NOMO-1 treated with dmso at 0.1 percent for 144 hours (cell line): ENCODE measurements at regions not wholly inside any gene's neighbourhood (a gene's known extent, or its start where the extent isn't known, plus 50 kb on each side); places are given as distances from the start of the nearest gene placed in this dataset.
"Not testable (repeated sequence)": the region's sequence is repeated elsewhere in the genome, so short reads cannot be mapped to it uniquely, and the experiment has no call there.

Experiments
- DNase-seq: peaks from one replicate; lab custom pipeline; 2025; ENCODE audit not compliant: unreplicated experiment; lab: John Stamatoyannopoulos, UW

GRCh38 chr12:90831712-90832111 is 123.3 kb downstream of the CCER1 start:
- DNase-seq = no peak

- DNase-seq = no peak
These were observed 125.9 kb downstream of the CCER1 start for GRCh38 chr12:90829044-90829443.

- DNase-seq = no peak
These were observed 126.4 kb downstream of the CCER1 start for GRCh38 chr12:90828621-90829020.

GRCh38 chr12:90827567-90827966 is 127.4 kb downstream of the CCER1 start:
- no peak for DNase-seq

- DNase-seq = no peak
These were observed 128.9 kb downstream of the CCER1 start for GRCh38 chr12:90826036-90826435.

GRCh38 chr12:90823859-90824258 is 131.1 kb downstream of the CCER1 start:
- no peak for DNase-seq

GRCh38 chr12:90819709-90820108 is 135.3 kb downstream of the CCER1 start:
- no peak for DNase-seq

GRCh38 chr12:90816353-90817089 is 138.5 kb downstream of the CCER1 start:
- no peak for DNase-seq

- DNase-seq = no peak
These were observed 145.0 kb downstream of the CCER1 start for GRCh38 chr12:90809940-90810339.

- no peak for DNase-seq
These were observed 146.4 kb downstream of the CCER1 start for GRCh38 chr12:90808568-90808967.

- DNase-seq = no peak
These were observed 152.2 kb downstream of the CCER1 start for GRCh38 chr12:90802727-90803126.

GRCh38 chr12:90801776-90802175 is 153.2 kb downstream of the CCER1 start:
- DNase-seq = no peak

- no peak for DNase-seq
These were observed 160.8 kb downstream of the CCER1 start for GRCh38 chr12:90794212-90794611.

- not testable (repeated sequence) for DNase-seq
These were observed 162.3 kb downstream of the CCER1 start for GRCh38 chr12:90792718-90793117.

GRCh38 chr12:90791445-90791844 is 163.5 kb downstream of the CCER1 start:
- no peak for DNase-seq

GRCh38 chr12:90790747-90791146 is 164.2 kb downstream of the CCER1 start:
- DNase-seq = no peak

- DNase-seq = no peak
These were observed 181.5 kb downstream of the CCER1 start for GRCh38 chr12:90773491-90773890.

- DNase-seq = no peak
These were observed 184.1 kb downstream of the CCER1 start for GRCh38 chr12:90770861-90771260.

GRCh38 chr12:90757957-90758356 is 197.0 kb downstream of the CCER1 start:
- DNase-seq = no peak

GRCh38 chr12:90745211-90745610 is 209.8 kb downstream of the CCER1 start:
- DNase-seq = no peak

- no peak for DNase-seq
These were observed 213.4 kb downstream of the CCER1 start for GRCh38 chr12:90741611-90742010.

- DNase-seq = no peak
These were observed 225.2 kb downstream of the CCER1 start for GRCh38 chr12:90729736-90730135.

- no peak for DNase-seq
These were observed 242.3 kb downstream of the CCER1 start for GRCh38 chr12:90712671-90713070.
